ENCODE measurements at regions not wholly inside any gene's neighbourhood (a gene's known extent, or its start where the extent isn't known, plus 50 kb on each side); places are given as distances from the start of the nearest gene placed in this dataset.

- TF ChIP-seq ETV6 (IDR thresholded peaks at IDR 0.05; ENCODE audit: borderline replicate concordance in 1 of 2, low read depth in 2 of 2, low read length in 1 of 2), result no peak
- no peak for TF ChIP-seq ETV6 (CRISPR knock-in tag; IDR thresholded peaks at IDR 0.05; ENCODE audit: borderline replicate concordance)
- no peak for TF ChIP-seq CBX1 (IDR thresholded peaks at IDR 0.05; ENCODE audit: low read depth)
- TF ChIP-seq NR2C2 (CRISPR knock-in tag; IDR thresholded peaks at IDR 0.05), result no peak
- TF ChIP-seq NR2C2 (tag; IDR thresholded peaks at IDR 0.05), result no peak
- no peak for TF ChIP-seq NR3C1 (CRISPR knock-in tag; IDR thresholded peaks at IDR 0.05)
- no peak for TF ChIP-seq CUX1 (CRISPR knock-in tag; IDR thresholded peaks at IDR 0.05)
- no peak for TF ChIP-seq ZBTB33 (CRISPR knock-in tag; IDR thresholded peaks at IDR 0.05)
- no peak for TF ChIP-seq ATF7 (IDR thresholded peaks at IDR 0.05)
- TF ChIP-seq CTCF (IDR thresholded peaks at IDR 0.05 in 2 of 3, conservative IDR thresholded peaks at IDR 0.05 in 1 of 3; ENCODE audit: insufficient read depth in 2 of 3, low read depth in 1 of 3, low read length in 3 of 3), result no peak
- TF ChIP-seq MYBL2 (IDR thresholded peaks at IDR 0.05; ENCODE audit: low read depth), result no peak
- TF ChIP-seq MYBL2 (CRISPR knock-in tag; IDR thresholded peaks at IDR 0.05; ENCODE audit: borderline replicate concordance), result no peak
- no peak for TF ChIP-seq SMARCC2 (IDR thresholded peaks at IDR 0.05; ENCODE audit: low read depth)
- no peak for TF ChIP-seq POLR2AphosphoS5 (IDR thresholded peaks at IDR 0.05; ENCODE audit: control insufficient read depth, insufficient read depth, low read depth, low read length)
- no peak for TF ChIP-seq CEBPB (tag; IDR thresholded peaks at IDR 0.05)
- no peak for TF ChIP-seq TSHZ1 (CRISPR knock-in tag; IDR thresholded peaks at IDR 0.05)
- TF ChIP-seq CHD4 (IDR thresholded peaks at IDR 0.05; ENCODE audit: insufficient read depth, insufficient replicate concordance, low read depth, low read length, poor library complexity, severe bottlenecking), result no peak
Observed at GRCh38 chr17:34525651-34526050, 53.7 kb upstream of the TMEM132E start.
